Panc1 (cell line): ENCODE measurements at regions not wholly inside any gene's neighbourhood (a gene's known extent, or its start where the extent isn't known, plus 50 kb on each side); places are given as distances from the start of the nearest gene placed in this dataset.

Experiments used
- ATAC-seq: fragments of 200-7000 bp; cut with Tn5 transposase; 2 replicates; pipeline ENCODE4 v1.9.1; 2020; ENCODE audit warnings: mild to moderate bottlenecking, moderate library complexity
- BruUV-seq: library from RNA; stranded (reverse); fragments of 400-500 nt; replicated peaks from 2 replicates; lab custom pipeline; 2021; lab: Mats Ljungman, UMichigan
- CTCF ChIA-PET: fragments of 300-600 bp; sonication (Branson Sonifier 250); formaldehyde crosslinking; loops from one replicate; lab custom pipeline; 2022; ENCODE audit warnings: antibody characterized with exemption; lab: Charles Lee
- POLR2A ChIA-PET: fragments of 300-600 bp; sonication (Branson Sonifier 250); formaldehyde crosslinking; loops from one replicate; lab custom pipeline; 2022; ENCODE audit warnings: antibody characterized with exemption; lab: Charles Lee
- DNase-seq: peaks from one replicate; pipeline ENCODE4 v3.0.0-alpha.2; 2010; ENCODE audit warnings: low read depth, low spot score
- H3K27ac ChIP-seq: 2 replicates; pipeline ENCODE4 v1.5.1; 2011; ENCODE audit warnings: mild to moderate bottlenecking, low read length, inconsistent platforms
- H3K27me3 ChIP-seq: fragments of 200-500 bp; sonication (Bioruptor generic); 2 replicates; pipeline ENCODE4 v1.6.0; 2014; ENCODE audit warnings: low read length, inconsistent platforms; ENCODE audit not compliant: control insufficient read depth, insufficient read depth
- H3K36me3 ChIP-seq: fragments of 200-500 bp; sonication (Bioruptor generic); 2 replicates; pipeline ENCODE4 v1.5.1; 2014; ENCODE audit warnings: inconsistent platforms, mild to moderate bottlenecking, low read length, moderate library complexity; ENCODE audit not compliant: control insufficient read depth, insufficient read depth
- H3K4me1 ChIP-seq: 2 replicates; pipeline ENCODE4 v1.5.1; 2011; ENCODE audit warnings: inconsistent platforms, mild to moderate bottlenecking, low read length, moderate library complexity; ENCODE audit not compliant: control insufficient read depth, insufficient read depth
- H3K4me3 ChIP-seq, 2 experiments: 2 replicates each; pipeline ENCODE4 v1.5.1; 2011 to 2012; ENCODE audit warnings: low read depth in 2 of 2, low read length in 2 of 2, mild to moderate bottlenecking in 2 of 2, inconsistent platforms in 1 of 2, moderate library complexity in 1 of 2
- H3K9me3 ChIP-seq: fragments of 200-500 bp; sonication (Bioruptor generic); 2 replicates; pipeline ENCODE4 v1.5.1; 2014; ENCODE audit warnings: low read depth, mild to moderate bottlenecking, inconsistent platforms, low read length, moderate library complexity; ENCODE audit not compliant: control insufficient read depth, insufficient read depth
- POLR2AphosphoS5 ChIP-seq: IDR thresholded peaks from 2 replicates; pipeline ENCODE4 v1.6.1; 2012; ENCODE audit warnings: mild to moderate bottlenecking, low read depth, low read length, moderate library complexity
- SIN3A ChIP-seq: IDR thresholded peaks from 2 replicates; pipeline ENCODE4 v1.6.1; 2012; ENCODE audit warnings: low read depth, mild to moderate bottlenecking, low read length, moderate library complexity, borderline replicate concordance; ENCODE audit not compliant: insufficient read depth
- TCF7L2 ChIP-seq: IDR thresholded peaks from 2 replicates; pipeline ENCODE4 v1.6.1; 2011; ENCODE audit warnings: mild to moderate bottlenecking, low read depth, low read length, inconsistent platforms
- in situ Hi-C: cut with HindIII; loops from 2 replicates; pipeline ENCODE4 v1.10.0; 2016; ENCODE audit warnings: low sequenced_read_pairs, low pct_unique_long_range_greater_than_20kb
- intact Hi-C: fragments of 100-400 bp; cut with micrococcal nuclease; formaldehyde crosslinking; loops from one replicate; pipeline ENCODE4 v1.10.0; 2022; ENCODE audit not compliant: unreplicated experiment
- TF ChIP-seq, protein P1 (sequence below): fragments of 450-650 bp; IDR thresholded peaks from 2 replicates; pipeline ENCODE4 v1.5.1; 2017; ENCODE audit warnings: mild to moderate bottlenecking
- TF ChIP-seq, protein P2 (sequence below), 2 experiments: IDR thresholded peaks; 2 replicates each; pipeline ENCODE4 v1.6.1; 2011 to 2012; ENCODE audit warnings: low read depth in 2 of 2, control low read depth in 1 of 2, low read length in 1 of 2, mild to moderate bottlenecking in 1 of 2, moderate library complexity in 1 of 2; ENCODE audit not compliant: insufficient read depth in 1 of 2

DNA sequence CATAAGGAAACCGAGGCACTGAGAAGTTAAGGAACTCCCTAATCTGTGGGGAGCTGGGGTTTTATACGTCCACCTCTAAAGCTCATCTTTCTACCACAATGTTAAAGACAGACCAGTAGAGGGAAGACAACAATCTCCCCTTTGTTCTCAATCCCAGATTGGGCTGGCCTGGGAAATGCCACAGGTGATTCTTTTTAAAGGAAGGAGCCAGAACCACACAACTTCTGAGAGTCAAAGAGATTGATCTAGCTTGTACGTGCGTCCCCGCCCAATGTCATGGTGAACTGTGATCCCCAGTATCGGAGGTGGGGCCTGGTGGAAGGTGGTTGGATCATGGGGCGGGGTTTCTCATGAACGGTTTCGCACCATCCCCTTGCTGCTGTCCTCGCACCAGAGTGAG, 81.8 kb upstream of the LCLAT1 start:
- BruUV-seq = no TSS peak
- ATAC-seq = no peak
- no peak overlapping the region for H3K4me3 ChIP-seq
- no peak for DNase-seq
- H3K27me3 ChIP-seq = no peaks in the 10 kb centered on the region; the same call in 1 of the 2 replicates
- TF ChIP-seq TCF7L2 (no peak), SIN3A (no peak), POLR2AphosphoS5 (no peak)
- TF ChIP-seq, protein P1, sequence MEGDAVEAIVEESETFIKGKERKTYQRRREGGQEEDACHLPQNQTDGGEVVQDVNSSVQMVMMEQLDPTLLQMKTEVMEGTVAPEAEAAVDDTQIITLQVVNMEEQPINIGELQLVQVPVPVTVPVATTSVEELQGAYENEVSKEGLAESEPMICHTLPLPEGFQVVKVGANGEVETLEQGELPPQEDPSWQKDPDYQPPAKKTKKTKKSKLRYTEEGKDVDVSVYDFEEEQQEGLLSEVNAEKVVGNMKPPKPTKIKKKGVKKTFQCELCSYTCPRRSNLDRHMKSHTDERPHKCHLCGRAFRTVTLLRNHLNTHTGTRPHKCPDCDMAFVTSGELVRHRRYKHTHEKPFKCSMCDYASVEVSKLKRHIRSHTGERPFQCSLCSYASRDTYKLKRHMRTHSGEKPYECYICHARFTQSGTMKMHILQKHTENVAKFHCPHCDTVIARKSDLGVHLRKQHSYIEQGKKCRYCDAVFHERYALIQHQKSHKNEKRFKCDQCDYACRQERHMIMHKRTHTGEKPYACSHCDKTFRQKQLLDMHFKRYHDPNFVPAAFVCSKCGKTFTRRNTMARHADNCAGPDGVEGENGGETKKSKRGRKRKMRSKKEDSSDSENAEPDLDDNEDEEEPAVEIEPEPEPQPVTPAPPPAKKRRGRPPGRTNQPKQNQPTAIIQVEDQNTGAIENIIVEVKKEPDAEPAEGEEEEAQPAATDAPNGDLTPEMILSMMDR = no peak
- TF ChIP-seq, protein P2, sequence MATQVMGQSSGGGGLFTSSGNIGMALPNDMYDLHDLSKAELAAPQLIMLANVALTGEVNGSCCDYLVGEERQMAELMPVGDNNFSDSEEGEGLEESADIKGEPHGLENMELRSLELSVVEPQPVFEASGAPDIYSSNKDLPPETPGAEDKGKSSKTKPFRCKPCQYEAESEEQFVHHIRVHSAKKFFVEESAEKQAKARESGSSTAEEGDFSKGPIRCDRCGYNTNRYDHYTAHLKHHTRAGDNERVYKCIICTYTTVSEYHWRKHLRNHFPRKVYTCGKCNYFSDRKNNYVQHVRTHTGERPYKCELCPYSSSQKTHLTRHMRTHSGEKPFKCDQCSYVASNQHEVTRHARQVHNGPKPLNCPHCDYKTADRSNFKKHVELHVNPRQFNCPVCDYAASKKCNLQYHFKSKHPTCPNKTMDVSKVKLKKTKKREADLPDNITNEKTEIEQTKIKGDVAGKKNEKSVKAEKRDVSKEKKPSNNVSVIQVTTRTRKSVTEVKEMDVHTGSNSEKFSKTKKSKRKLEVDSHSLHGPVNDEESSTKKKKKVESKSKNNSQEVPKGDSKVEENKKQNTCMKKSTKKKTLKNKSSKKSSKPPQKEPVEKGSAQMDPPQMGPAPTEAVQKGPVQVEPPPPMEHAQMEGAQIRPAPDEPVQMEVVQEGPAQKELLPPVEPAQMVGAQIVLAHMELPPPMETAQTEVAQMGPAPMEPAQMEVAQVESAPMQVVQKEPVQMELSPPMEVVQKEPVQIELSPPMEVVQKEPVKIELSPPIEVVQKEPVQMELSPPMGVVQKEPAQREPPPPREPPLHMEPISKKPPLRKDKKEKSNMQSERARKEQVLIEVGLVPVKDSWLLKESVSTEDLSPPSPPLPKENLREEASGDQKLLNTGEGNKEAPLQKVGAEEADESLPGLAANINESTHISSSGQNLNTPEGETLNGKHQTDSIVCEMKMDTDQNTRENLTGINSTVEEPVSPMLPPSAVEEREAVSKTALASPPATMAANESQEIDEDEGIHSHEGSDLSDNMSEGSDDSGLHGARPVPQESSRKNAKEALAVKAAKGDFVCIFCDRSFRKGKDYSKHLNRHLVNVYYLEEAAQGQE (IDR thresholded peaks at IDR 0.05; ENCODE audit: insufficient read depth in 1 of 2, low read depth in 2 of 2, low read length in 1 of 2) = no peak
- no peaks in the 10 kb centered on the region for H3K36me3 ChIP-seq
- ChIA-PET CTCF (no interaction called here), POLR2A (no interaction called here)
- in situ Hi-C loops (no loop called here), intact Hi-C loops (no loop called here)
- H3K27ac ChIP-seq = no peak overlapping the region
- H3K4me1 ChIP-seq = no peaks in the 10 kb centered on the region
- H3K9me3 ChIP-seq = no peaks in the 10 kb centered on the region

- ChIA-PET CTCF (no interaction called here), POLR2A (no interaction called here)
- Histone ChIP-seq H3K36me3 (no peaks in the 10 kb centered on the region), H3K27me3 (no peaks in the 10 kb centered on the region; the same call in 1 of the 2 replicates), H3K4me3 (no peak overlapping the region), H3K9me3 (no peaks in the 10 kb centered on the region), H3K4me1 (no peaks in the 10 kb centered on the region), H3K27ac (no peak overlapping the region)
- in situ Hi-C loops (no loop called here), intact Hi-C loops (no loop called here)
- no TSS peak for BruUV-seq
- no peak for DNase-seq
- TF ChIP-seq, protein P1 = no peak
- TF ChIP-seq TCF7L2 (no peak), SIN3A (no peak), POLR2AphosphoS5 (no peak)
- TF ChIP-seq, protein P2 (IDR thresholded peaks at IDR 0.05; ENCODE audit: insufficient read depth in 1 of 2, low read depth in 2 of 2, low read length in 1 of 2) = no peak
- no peak for ATAC-seq
These were observed 80.8 kb upstream of the LCLAT1 start for GRCh38 chr2:30366199-30366691.
